Left kidney (tissue), 1 donor: ENCODE measurements at regions not wholly inside any gene's neighbourhood (a gene's known extent, or its start where the extent isn't known, plus 50 kb on each side); places are given as distances from the start of the nearest gene placed in this dataset.

ENCODE experiments used
- DNase-seq: peaks from one replicate; pipeline ENCODE4 v3.0.0-alpha.2; 2013

DNA sequence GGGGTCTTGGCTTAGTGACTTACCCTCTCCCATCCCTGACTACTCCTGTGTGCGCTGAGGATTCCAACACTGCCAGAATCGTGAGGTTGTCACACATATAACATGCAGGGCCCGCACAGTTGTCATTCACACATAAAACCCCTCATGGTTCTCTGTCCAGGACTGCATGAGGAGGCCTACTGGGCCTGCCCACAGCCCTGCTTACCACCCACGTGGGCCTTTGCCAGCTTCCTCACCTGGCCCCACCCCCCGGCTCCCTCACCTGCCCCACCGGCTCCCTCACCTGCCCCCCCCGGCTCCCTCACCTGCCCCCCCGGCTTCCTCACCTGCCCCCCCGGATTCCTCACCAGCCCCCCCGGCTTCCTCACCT is 197.2 kb downstream of the TEX29 start:
- DNase-seq = no peak

DNA sequence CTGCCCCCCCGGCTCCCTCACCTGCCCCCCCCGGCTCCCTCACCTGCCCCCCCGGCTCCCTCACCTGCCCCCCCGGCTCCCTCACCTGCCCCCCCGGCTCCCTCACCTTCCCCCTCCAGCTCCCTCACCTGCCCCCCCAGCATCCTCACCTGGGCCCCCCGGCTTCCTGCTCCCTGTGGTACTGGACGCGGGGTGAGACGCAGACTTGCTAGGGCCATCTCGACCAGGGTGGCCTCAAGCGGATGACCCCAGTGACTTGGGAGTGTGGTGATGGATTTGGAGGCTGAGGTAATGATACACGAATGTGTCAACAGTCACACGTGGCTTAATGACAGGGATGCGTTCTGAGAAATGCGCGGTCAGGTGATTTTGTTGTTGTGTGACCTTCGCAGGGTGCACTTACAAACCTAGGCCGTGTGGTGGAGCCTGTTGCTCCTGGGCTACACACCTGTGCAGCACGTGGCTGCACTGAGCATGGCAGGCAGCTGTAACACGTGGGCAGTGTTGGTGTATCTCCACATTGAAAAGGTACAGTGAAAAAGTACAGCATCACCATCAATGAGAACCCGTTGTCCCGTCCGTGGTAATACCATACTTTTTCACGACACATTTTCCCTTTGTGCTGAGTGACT is 197.8 kb downstream of the TEX29 start:
- no peak for DNase-seq

GRCh38 chr13:111519041-111519440 is 198.6 kb downstream of the TEX29 start:
- no peak for DNase-seq

GRCh38 chr13:111519490-111520170 is 199.2 kb downstream of the TEX29 start:
- DNase-seq = no peak

- no peak for DNase-seq
These were observed 200.6 kb downstream of the TEX29 start for GRCh38 chr13:111521030-111521429.

DNA sequence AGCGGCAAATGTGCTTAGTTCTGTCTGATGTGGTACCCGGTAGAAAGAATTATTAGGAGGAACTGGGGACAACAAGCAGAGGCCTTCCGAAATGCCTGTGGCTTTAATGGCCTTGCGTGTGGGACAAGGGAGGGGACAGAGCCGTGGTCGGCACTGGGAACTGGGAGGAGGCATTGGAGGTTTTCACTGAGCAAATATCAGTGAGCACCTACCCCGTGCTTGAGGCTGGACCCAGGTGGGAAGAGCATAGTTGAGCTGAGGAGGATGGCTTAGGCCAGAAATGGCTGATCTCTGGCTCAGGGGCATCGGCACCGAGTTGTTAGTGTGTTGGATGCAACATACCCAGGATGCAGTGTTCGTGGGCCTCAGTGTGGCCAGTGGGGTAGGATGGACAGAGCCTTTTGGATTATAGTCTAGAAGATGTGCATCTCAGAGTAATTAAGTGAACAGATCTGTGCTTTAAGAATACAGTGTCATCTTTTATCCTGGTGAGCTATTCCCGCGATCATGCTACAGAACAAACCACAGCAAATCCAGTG is 201.3 kb downstream of the TEX29 start:
- no peak for DNase-seq

GRCh38 chr13:111525320-111526118 is 205.1 kb downstream of the TEX29 start:
- no peak for DNase-seq

- no peak for DNase-seq
These were observed 206.5 kb downstream of the TEX29 start for GRCh38 chr13:111526922-111527321.

DNA sequence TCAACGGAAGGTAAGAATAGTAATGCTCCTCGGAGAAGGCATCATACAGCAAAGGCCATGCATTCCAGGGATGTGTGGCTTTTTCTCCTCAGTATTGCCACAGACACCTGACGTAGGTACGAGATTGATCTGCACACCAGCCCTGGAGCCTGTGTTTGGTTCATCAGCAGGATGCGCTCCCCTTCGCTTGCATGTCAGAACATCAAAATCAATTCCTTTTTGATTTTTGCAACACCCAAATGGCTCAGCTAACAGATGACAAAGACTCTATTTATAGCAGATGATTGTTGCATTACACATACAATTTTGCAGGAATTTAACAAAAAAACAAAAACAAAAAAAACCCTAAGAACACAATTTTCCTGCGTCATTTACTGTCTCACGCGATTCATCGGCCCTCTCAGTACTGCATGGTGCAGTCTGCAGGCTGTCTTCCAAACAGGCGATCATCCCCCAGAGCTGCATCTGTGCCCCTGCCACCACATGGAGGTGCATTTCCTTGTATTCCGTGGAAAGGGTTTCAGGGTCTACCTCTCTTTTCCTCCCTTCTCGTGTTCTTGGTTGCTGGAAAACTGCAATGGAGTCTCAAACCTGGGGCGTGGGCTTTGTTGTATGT is 207.3 kb downstream of the TEX29 start:
- no peak for DNase-seq

GRCh38 chr13:111528513-111528912 is 208.1 kb downstream of the TEX29 start:
- no peak for DNase-seq

- DNase-seq = no peak
These were observed 209.9 kb downstream of the TEX29 start for GRCh38 chr13:111530137-111530870.

GRCh38 chr13:111531505-111531904 is 211.1 kb downstream of the TEX29 start:
- DNase-seq = peak; percentile 53

DNA sequence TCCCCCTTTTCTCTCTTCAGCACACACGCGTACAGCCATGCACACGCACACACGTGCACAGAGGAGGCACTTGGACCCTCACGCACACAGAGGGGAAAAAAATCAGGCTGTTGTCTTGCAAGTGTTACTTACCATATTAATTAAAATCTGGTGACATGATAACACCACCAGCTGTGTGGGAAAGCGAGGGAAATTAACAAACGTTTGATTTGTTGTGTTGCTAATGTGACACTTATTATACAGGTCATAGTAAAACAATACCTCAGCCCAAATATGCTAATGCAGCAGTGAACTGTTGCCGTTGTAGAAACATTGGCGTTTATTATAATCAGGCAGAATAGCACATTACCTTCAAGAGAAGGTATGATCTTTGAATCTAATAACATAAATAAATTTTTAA is 211.7 kb downstream of the TEX29 start:
- no peak for DNase-seq

- no peak for DNase-seq
These were observed 213.7 kb downstream of the TEX29 start for GRCh38 chr13:111533900-111534683.

DNA sequence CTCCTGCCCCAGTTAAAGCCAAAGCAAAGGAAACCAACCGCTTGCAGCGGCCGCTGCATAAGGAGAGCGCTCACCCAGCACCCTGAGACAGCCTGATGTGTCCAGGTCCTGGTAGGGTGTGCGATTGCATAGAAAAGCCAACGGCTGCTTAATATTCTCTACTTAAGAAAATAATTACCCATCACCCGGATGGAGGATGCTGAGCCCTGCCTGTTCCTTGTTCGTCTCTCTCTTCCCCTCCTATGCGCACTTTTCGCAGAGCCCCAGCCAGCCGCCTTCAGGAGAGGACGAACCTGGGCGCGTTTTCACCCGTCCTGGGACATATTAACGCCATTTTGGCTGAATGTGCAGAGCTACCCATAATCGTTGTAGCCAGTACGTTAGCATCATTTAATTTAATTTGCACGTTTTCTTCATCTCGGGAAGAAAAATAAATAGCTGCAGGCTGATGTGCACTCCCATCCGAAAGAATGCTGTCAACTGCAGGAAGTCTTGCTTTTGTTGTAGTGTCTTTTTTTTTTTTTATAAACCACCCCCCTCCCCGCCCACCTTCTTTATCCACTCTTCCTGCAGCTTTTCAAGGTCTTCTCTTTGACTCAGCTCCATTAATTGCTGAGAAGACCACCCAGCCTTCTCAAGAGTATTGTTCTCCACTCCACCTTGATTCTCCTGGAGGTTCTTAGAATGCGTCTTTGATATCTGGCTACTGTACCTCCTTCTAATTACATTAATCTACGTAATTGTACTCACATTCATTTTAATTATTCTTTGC is 214.5 kb downstream of the TEX29 start:
- DNase-seq = no peak

DNA sequence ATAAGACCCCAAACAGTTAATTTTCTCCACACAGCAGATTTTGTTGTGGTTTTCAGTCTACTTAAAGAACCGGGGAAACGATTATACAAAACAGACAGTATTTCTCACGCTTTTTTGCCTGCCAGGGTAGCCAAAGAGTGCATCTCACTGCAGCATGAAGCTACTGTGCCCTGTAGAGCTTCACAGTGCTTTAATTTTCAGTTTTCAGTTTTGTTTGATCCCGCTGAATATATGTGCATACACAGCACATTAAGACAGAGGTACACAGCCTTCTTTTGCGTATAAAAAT is 215.0 kb downstream of the TEX29 start:
- DNase-seq = no peak

- DNase-seq = no peak
These were observed 215.7 kb downstream of the TEX29 start for GRCh38 chr13:111536075-111536642.

GRCh38 chr13:111537115-111537728 is 216.8 kb downstream of the TEX29 start:
- DNase-seq = no peak

DNA sequence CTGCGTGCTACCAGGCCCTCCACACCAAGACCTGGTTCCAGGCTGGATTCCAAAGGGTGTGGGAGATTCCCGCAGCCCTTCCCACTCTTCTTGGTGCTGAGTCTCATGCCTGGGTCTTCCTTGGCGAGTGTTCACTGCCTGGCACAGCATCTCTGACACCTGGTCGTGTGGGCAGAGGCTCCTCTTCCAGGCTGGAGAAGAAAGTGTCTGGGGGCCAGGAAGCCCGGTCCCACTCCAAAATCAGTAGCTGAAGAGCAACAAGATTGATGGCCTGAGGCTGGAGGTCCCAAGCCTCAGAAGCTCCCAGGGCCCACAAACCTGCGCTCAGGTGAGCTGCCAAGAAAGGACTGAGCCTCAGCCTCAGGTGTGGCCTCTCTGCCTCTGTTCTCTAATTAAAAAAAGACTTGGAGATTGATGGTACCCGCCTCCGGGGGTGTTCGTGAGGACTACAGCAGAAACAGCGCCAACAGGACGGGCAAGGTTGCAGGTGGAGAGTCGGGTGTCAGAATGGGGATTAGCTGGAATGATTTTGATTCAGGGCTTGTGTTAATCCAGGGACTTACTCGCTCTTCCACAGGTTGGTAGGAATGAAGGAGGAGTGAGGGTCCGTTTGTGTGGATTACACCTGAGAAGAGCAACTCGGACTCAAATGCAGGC is 217.5 kb downstream of the TEX29 start:
- no peak for DNase-seq
